Urothelium cell line (cell line): ENCODE measurements at regions not wholly inside any gene's neighbourhood (a gene's known extent, or its start where the extent isn't known, plus 50 kb on each side); places are given as distances from the start of the nearest gene placed in this dataset.
"Not testable (repeated sequence)": the region's sequence is repeated elsewhere in the genome, so short reads cannot be mapped to it uniquely, and the experiment has no call there.

Source experiments
- DNase-seq: peaks from one replicate; pipeline ENCODE4 v3.0.0; 2011; ENCODE audit warnings: low spot score, mixed read lengths
- FAIRE-seq: peaks from 2 replicates; lab custom pipeline; 2011; peaks lifted over from hg19 to GRCh38; lab: Jason Lieb, UNC

DNA sequence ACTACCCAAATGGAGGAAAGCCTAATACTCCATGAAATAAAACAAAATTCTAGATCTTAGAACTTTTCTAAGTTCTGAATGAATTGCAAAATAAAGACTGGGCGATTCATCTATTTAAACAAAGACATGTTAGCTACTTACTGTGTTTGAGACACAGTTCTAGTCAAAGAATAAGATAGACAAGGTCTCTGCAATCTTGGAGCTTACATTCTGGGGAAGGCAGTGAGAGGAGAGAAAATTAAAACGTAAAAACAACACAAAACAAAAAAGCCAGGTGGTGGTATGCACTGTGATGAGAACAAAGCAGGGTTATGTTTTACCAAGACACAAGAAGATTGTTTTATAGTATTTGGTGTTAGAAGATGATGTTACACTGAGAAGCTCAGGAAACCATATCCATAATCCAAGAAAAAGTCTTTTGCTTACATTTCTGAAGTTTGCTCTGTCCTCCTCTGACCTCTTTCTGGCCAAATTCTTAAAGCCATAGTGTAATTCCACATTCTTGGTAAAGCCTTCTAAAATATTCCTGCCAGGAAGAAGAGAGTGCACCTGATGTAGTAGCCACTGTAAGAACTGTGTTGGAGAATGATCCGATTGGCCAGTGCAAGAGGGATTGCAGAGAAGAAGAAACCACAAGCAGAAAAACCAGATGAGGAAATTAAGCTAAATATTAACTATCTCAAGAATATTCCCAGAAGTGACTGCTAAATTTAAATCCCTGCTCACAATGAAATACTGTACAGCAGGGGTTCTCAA, 218.4 kb downstream of the PCSK1 start:
- no peak for FAIRE-seq
- no peak for DNase-seq

DNA sequence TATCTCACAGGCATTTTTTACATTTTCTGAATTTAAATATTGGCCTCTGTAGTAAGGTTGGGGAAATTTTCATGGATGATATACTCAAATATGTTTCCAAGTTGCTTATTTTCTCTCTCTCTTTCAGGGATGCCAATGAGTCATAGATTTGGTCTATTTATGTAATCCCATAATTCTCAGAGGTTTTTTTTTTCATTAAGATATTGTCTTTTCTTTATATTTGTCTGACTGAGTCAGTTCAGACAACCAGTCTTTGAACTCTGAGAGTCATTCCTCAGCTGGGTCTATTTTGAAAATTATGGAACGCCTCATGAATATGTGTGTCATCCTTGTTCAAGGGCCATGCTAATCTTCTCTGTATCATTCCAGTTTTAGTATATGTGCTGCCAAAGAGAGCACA, 223.2 kb downstream of the PCSK1 start:
- no peak for FAIRE-seq
- no peak for DNase-seq

DNA sequence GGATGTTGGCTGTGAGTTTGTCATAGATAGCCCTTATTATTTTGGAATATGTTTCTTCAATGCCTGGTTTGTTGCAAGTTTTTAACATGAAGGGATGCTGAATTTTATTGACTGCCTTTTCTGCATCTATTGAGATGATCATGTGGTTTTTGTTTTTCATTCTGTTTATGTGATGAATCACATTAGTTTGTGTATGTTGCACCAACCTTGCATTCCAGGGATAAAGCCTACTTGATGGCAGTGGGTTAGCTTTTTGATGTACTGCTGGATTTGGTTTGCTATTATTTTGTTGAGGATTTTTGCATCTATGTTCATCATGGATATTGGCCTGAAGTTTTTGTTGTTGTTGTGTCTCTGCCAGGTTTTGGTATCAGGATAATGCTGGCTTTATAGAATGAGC, 225.6 kb downstream of the PCSK1 start:
- FAIRE-seq (no peak), DNase-seq (no peak)

DNA sequence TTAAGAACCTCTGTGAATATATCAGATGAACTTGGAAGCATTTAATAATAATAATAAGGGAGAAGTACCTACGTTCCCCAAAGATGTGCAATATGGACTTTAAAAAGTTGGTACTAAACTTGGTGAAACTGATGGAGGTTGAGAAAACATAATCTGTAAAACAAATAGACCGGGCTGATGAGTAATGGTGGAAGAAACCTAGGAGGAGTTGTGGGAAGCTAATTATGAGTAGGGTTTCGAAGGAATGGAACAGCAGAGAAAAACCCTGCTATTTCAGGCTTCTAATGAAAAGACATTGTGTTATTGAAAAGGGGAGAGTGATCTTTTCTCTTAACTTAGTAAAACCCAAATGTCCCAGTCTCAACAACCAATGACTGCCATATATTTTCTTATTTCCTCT, 229.3 kb downstream of the PCSK1 start:
- DNase-seq (no peak), FAIRE-seq (no peak)

DNA sequence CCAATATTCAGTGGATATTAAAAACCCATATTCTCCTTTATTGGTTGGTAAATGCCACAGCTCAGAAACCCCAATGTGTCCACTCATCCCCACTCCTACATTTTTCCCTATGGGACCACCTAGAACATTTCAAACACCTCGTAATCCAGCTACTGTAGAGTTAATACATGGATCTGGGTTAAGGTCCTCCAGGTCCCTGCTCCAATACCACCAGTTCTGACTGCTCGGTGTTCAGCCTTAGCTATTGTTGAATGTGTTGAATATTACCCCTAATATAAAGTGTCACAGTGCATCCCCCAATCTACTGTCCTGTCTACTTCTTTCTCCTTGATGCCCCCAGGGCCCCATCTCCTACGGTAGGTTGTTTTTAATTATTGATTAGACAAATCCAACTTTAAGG, 231.5 kb downstream of the PCSK1 start:
- FAIRE-seq, result no peak

DNA sequence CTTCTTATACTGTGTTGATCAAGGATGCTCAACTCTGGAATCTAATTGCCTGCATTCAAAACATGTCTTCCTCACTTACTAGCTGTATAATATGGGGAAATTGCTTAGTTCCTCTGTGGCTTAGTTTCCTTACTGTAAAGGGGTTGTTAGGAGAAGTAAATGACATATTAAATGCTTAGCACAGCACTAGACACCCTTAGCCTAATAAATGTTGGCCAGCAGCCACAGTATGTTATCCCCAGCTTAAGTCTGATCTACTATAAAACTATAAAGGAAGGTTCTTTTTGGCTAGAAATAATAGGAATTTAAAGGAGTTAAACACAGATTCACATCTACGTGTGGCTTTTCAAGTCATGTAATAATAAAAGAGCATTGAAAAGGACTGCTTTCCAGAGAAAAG, 232.4 kb downstream of the PCSK1 start:
- FAIRE-seq (no peak), DNase-seq (no peak)

More for the DNA sequence above, 231.5 kb downstream of the PCSK1 start:
- no peak for DNase-seq

DNA sequence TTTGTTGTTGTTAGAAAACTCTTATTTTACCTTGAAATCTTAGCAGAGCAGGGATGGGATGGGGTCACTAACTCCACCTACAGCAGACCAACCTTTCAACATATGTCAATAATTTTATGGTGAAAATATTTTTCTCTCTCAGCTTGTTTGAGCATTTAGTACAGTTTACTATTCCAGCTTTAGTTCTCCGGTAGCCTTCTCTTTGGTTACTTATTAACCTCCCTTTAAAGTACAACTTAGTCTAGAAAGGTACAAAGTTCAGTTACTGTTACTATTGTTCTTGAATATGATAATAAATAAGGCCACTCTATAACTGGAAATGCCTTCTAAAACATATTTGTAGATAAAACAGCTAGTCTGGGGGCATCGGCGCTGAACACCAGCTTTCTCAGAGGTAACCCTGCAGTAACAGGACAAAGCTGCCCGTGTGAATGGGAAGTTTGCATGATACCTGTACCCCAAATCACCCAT, 233.3 kb downstream of the PCSK1 start:
- no peak for FAIRE-seq
- no peak for DNase-seq

DNA sequence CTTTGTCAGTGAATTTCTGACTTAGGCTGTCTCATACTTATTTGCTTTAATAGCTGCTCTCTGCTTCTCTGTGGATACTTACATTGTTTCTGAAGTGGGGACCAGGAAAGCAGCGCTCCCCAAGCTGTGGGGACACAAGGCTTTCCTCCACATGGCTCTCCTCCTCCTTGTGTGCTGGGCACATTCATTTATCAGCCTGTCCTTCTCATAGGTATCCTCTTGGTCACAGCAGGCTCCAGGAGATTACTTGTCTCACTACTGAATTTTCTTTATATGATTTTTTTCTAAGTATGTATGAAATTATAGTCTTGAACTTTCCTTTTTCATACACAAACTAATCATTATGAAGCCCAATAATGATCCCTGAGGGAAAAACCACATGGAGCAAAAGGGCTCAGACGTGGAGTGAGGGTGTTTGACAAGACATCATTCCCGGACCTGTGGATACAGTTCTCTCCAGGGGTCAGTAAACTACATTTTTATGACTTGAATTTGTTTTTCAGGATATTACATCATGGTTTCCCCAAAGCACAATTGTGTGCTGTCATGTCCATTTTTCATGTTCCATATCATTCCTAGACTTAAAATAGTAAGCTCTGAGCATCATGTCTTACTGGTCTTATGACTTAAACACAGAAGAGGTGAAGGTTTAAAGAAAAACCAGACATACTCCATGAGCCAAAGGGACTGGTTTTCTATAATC, 234.5 kb downstream of the PCSK1 start:
- FAIRE-seq (no peak), DNase-seq (no peak)

DNA sequence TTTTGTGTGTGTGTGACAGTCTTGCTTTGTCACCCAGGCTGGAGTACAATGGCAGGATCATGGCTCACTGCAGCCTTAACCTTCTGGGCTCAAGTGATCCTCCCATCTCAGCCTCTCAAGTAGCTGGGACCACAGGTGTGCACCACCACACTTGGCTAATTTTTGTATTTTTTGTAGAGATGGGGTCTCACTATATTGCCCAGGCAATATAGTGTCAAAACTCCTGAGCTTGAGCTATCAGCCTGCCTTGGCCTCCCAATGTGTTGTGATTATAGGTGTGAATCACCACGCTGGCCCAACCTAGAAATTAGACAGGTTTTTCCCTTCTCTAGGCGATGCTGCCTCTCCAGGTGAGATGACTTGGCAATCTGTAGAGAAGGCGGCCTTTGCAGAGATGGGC, 235.3 kb downstream of the PCSK1 start:
- FAIRE-seq, DNase-seq: not testable (repeated sequence)

DNA sequence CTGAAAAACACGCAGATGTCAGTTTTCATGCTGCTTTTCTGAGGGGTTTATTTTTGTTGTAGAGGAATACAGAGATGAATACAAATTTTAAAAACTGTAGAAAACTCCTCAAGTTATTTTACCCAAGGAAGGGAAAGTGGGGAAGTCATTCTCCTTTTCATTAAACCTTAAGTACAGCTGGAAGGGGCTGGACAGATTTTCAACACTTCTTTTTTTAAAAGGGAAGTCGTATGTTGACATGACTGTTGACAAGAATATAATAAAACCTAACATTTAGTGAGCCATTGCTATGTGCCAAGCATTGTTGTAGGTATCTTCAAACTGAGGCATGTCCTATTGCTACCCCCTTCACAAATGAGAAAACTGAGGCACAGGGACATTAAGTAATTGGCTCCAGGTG, 235.7 kb upstream of the ELL2 start:
- FAIRE-seq (no peak), DNase-seq (no peak)

DNA sequence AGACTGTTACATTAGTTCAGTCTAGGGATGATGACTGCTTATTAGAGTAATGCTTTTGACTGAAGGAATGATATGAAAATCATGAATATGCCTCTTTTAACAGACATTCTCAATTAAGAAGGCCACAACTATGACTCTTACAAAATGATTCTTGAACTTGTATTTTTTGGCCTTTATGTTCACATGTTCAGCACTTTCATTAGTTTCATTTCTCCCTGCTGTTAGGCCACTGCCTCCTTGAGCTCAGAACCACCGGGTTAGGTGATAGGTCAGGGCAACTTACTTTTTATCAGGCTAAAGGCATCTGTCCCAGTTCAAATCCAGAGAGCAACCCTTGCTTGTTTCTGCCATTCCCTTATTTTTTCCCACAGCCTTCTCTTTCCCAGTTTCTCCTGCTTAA, 235.2 kb upstream of the ELL2 start:
- FAIRE-seq (no peak), DNase-seq (no peak)

DNA sequence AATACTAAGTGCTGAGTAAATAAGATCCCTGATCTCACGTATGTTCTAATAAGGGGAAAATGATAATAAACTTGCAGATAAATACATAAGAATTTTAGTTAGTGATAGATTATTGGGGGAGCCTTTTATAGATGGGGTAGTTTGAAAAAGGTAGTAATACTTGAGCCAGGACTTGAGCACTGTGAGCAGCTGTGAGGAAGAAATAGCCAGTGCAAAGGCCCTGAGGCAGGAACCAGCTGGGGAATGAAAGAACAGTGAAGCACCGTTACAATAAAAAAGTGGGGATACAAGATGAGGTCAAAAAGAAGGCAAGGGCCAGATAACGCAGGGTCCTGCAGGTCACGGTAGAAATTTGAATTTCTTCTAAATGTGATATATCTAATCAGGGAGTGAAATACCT, 234.8 kb upstream of the ELL2 start:
- DNase-seq (no peak), FAIRE-seq (no peak)

DNA sequence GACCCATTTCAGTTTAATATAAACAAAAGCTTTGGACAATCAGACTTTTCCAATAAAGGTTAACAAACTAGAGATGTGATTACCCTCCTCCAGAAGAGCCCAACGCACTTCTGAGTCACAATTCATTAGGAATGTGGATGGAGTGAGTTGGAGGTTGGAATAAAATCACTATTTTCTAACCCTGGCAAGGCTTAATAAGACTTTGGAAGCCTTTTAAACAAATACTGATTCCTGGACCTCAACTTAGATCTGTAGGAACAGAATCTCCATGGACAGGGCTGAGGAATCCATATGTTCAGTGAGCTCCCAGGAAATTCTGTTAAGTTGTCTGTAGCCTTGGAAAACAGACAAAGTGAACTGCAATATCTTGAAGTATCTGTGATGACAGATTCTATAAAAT, 233.5 kb upstream of the ELL2 start:
- FAIRE-seq (no peak), DNase-seq (no peak)

DNA sequence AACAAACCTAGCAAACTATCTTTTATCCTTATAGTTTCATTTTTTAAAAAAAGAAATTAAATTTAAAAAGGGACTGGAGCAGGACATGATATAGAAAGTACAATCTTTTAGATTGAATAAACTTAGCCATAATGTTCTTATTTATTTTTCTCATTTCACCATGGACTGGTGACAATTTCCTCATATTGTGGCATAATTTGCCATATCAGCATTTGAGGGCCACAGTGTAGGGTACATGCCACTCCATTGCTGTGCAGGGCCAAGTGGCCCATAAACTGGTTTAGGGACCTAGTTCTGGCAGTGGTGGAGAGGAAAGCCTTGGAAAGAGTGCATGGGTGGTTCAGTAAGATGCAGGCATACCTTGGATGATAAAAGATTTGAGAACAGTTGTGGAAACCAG, 232.9 kb upstream of the ELL2 start:
- DNase-seq (no peak), FAIRE-seq (no peak)

DNA sequence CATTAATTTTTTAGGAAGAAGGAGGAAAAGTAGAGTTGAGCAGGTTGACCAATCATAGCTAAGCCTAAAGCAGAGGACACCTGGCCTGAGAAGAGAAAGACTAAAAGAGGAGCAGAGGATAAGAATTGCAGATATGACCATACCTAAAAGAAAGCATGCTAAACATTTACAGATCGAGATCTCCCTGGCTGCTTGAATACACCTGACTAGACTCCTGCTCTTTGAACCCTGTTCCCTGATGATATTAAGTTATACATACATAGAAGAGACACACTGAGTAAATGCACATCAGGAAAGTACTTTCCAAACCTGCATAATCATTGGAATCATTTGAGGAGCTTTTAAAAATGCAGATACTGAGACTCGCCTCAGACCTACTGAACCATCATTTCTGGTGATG, 232.3 kb upstream of the ELL2 start:
- FAIRE-seq (no peak), DNase-seq (no peak)

DNA sequence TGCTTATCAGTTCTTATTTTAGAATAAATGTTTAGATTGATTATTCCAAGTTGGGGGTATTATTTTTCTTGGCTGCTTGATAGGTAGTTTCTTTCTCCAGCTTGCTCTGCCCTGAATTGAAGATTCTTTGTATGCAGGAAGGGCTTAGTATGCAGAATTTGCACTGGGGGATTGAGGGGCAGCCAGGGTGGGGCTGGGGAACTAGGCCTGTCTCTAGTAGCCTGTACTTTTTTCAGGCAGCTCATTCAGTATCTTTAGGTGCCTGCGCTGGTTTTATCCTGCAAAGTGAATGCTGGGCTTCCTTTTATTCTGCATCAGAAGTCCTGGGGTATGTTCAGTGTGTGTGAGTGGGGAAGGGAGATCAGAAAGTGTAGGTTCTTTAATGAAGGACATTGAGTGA, 228.3 kb upstream of the ELL2 start:
- FAIRE-seq (no peak), DNase-seq (no peak)

DNA sequence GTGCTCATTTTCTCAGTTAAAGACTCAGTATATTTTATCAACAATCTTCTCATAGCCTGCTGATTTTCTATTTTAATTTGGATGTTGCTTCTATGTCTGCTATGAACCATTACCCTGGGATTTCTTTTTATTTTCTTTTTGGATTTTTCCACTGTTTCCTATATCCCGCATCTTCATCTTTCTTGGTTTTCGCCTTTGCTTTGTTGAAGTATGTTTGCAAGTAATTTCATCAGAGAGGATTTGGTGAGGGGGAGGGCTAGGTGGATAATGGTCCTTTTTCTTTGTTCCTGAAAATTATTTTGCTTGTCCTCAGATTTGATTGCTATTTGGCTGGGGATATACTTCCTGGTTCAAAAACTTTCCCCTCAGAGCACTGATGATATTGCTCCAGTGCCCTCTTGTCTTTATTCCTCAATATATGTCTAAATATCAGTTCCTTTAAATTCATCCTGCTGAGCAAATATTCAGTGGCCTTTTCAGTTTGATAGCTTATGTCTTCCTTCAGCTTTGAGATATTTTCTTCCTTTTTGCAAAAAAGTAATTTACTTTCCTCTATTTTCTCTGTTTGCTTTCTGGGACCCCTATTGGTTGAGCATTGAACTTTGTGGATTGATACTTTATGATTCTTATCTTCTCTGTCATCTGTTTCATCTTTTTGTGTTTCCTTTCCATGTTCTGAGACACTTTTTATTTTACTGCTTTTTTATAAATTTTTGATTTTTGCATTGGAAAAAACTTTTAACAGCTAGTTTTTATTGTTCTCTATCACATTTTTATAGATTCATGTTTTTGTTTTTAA, 227.6 kb upstream of the ELL2 start:
- FAIRE-seq (no peak), DNase-seq (no peak)

DNA sequence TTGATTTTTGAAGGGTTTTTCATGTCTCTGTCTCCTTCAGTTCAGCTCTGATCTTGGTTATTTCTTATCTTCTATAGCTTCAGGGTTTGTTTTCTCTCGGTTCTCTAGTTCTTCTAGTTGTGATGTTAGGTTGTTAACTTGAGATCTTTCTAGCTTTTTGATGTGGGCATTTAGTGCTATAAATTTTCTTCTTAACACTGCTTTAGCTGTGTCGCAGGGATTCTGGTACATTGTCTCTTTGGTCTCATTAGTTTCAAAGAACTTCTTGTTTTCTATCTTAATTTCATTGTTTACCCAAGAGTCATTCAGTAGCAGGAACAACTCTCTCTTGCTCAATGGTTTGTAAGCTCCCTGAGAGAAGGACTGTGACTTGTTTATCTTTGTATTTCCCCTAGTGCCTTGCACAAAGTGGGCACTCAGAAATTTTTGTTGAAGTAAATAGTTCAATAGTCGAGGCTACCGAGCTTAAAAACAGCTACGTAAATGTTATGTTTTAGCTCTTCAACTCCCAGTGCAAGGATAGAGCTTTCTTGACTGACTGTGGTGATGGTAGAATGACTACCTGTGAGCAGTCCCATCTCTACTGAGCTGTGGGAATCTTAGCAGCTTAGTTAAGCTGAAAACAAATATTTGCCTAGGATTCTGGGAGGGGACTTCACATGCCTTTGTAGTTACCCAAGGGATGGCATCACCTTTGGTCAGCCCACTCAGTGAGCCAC, 225.8 kb upstream of the ELL2 start:
- DNase-seq (no peak), FAIRE-seq (no peak)

DNA sequence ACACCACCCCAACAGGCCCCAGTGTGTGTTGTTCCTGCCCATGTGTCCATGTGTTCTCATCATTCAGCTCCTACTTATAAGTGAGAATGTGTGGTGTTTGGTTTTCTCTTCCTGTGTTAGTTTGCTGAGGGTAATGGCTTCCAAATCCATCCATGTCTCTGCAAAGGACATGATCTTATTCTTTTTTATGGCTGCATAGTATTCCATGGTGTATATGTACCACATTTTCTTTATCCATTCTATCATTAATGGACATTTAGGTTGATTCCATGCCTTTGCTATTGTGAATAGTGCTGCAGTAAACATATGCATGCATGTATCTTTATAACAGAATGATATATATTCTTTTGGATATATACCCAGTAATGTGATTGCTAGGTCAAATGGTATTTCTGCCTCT, 222.9 kb upstream of the ELL2 start:
- not testable (repeated sequence) for FAIRE-seq, DNase-seq

DNA sequence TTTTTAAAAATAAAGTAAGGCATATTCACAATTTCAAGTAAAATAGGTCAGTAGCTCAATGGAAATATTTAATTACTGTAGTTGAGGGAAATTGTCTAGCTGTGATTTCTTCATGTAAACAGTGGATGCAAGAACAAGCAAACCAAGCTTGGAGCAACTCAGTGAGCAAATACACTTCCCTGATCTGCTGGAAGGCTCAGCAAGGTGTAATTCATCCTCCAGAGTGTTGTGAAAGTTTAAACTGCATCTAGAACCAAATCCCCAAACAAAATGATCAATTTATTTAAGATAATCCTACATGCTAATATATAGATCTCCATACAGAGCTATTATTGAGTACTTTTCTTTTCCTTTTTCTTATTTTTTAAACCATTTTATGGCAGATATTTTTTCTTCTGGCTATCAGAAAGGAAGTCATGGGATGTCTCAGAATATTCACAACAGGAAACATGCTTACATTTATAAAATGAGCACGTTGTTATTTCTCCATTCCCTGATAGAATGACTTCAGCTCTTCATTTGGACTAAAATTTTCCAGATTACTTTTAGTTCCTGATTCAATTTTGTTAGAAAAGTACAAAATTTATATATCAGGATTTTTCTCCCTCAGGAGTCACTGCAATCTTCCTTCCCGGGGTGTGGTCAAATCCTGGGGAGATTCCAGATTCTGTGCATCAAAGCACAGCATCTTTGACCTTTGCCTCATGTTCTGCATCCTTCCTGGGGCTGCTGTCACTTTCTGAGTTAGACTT, 219.2 kb upstream of the ELL2 start:
- FAIRE-seq (no peak), DNase-seq (no peak)
